ENCODE measurements at regions not wholly inside any gene's neighbourhood (a gene's known extent, or its start where the extent isn't known, plus 50 kb on each side); places are given as distances from the start of the nearest gene placed in this dataset.

- no peak for TF ChIP-seq CTCF (IDR thresholded peaks at IDR 0.05 in 8 of 11, conservative IDR thresholded peaks at IDR 0.05 in 3 of 11)
- TF ChIP-seq POLR2A (IDR thresholded peaks at IDR 0.05): no peak
These were observed 2009.3 kb upstream of the CELF4 start for GRCh38 chr18:39574897-39575296.
